ENCODE measurements at regions not wholly inside any gene's neighbourhood (a gene's known extent, or its start where the extent isn't known, plus 50 kb on each side); places are given as distances from the start of the nearest gene placed in this dataset.

- H3K9me3 Mint-ChIP-seq = no peaks in the 10 kb centered on the region
- ATAC-seq (no peak), DNase-seq (ENCODE audit: low spot score in 2 of 2) (no peak)
- no peaks in the 10 kb centered on the region for H3K36me3 Mint-ChIP-seq
- no peak overlapping the region for H3K27ac Mint-ChIP-seq
- H3K4me1 Mint-ChIP-seq = no peaks in the 10 kb centered on the region
- H3K4me3 Mint-ChIP-seq = no peak overlapping the region
These were observed 235.8 kb downstream of the MAP2K4 start for GRCh38 chr17:12256380-12256995.

DNA sequence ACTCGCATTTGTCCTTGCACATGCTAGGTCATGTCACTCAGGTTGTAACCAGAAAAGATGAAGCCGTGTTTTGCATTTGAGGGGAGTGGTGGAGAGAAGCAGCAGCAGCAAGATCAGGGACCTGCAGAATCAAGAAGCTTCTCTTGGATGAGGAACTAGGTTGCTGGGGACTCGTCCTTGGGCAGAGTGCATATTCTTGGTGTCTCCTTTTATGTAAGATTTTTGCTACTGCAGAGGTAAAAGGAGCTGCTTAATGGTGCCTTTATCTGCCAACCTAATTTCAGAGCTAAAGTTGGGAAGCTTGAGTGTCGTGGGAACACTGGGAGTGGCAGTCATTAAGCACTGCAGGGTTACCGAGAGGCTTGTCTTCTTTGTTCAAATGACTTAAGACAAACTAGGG, 236.5 kb downstream of the MAP2K4 start:
- Mint-ChIP-seq H3K36me3 (no peaks in the 10 kb centered on the region), H3K4me1 (no peaks in the 10 kb centered on the region), H3K9me3 (peaks cover 1% of the 10 kb centered on the region), H3K27ac (no peak overlapping the region), H3K4me3 (no peak overlapping the region)
- no peak for DNase-seq (ENCODE audit: low spot score in 2 of 2)
- no peak for ATAC-seq

DNA sequence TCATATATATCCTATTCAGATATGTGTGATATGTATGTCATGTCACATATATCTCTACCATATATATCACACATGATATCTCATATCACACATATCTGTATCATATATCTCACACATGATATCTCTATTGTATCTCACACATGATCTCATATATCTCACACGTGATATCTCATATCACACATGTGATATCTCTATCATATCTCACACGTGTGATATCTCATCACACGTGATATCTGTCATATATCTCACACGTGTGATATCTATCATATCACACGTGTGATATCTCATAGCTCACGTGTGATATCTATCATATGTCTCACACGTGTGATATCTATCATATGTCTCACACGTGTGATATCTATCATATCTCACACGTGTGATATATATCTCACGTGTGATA, 240.7 kb downstream of the MAP2K4 start:
- ATAC-seq (no peak), DNase-seq (ENCODE audit: low spot score in 2 of 2) (no peak)
- H3K4me3 Mint-ChIP-seq = no peak overlapping the region
- H3K4me1 Mint-ChIP-seq = no peaks in the 10 kb centered on the region
- no peaks in the 10 kb centered on the region for H3K36me3 Mint-ChIP-seq
- H3K27ac Mint-ChIP-seq = no peak overlapping the region
- peaks cover 4% of the 10 kb centered on the region for H3K9me3 Mint-ChIP-seq

DNA sequence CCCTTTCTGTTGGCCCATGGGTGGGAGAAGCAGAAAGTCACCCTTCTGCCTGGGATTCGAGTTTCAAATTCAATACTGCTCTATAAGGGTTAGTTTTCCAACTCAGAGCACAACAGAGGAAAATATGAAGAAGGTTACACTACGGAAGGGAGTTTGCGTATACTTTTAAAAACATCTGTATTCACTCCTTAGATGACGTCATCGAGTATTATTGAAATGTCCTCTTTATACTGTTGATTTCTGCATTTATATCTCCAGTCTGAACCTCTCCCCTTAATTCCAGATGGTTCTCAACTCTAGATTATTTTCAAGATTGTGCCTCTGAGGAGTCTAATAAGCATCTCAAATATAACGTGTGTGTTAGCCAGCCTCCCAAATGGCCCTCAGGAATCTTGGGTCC, 249.1 kb downstream of the MAP2K4 start:
- Mint-ChIP-seq H3K36me3 (no peaks in the 10 kb centered on the region), H3K4me1 (no peaks in the 10 kb centered on the region), H3K27ac (no peak overlapping the region), H3K9me3 (peaks cover 9% of the 10 kb centered on the region), H3K4me3 (no peak overlapping the region)
- ATAC-seq (no peak), DNase-seq (ENCODE audit: low spot score in 2 of 2) (no peak)

- Mint-ChIP-seq H3K36me3 (no peaks in the 10 kb centered on the region), H3K9me3 (peaks cover 3% of the 10 kb centered on the region), H3K4me1 (no peaks in the 10 kb centered on the region), H3K27ac (no peak overlapping the region), H3K4me3 (no peak overlapping the region)
- no peak for DNase-seq (ENCODE audit: low spot score in 2 of 2)
- no peak for ATAC-seq
These were observed 257.1 kb downstream of the MAP2K4 start for GRCh38 chr17:12277827-12278226.

GRCh38 chr17:12282056-12282455, 261.4 kb downstream of the MAP2K4 start:
- no peaks in the 10 kb centered on the region for H3K36me3 Mint-ChIP-seq
- ATAC-seq = no peak
- H3K4me3 Mint-ChIP-seq = no peak overlapping the region
- no peak for DNase-seq (ENCODE audit: low spot score in 2 of 2)
- H3K9me3 Mint-ChIP-seq = peaks cover 4% of the 10 kb centered on the region
- no peak overlapping the region for H3K27ac Mint-ChIP-seq
- no peaks in the 10 kb centered on the region for H3K4me1 Mint-ChIP-seq

GRCh38 chr17:12287953-12288352, 267.3 kb downstream of the MAP2K4 start:
- no peak overlapping the region for H3K4me3 Mint-ChIP-seq
- H3K27ac Mint-ChIP-seq = no peak overlapping the region
- ATAC-seq = no peak
- no peak for DNase-seq (ENCODE audit: low spot score in 2 of 2)
- H3K36me3 Mint-ChIP-seq = no peaks in the 10 kb centered on the region
- H3K9me3 Mint-ChIP-seq = peaks cover 3% of the 10 kb centered on the region
- no peaks in the 10 kb centered on the region for H3K4me1 Mint-ChIP-seq

DNA sequence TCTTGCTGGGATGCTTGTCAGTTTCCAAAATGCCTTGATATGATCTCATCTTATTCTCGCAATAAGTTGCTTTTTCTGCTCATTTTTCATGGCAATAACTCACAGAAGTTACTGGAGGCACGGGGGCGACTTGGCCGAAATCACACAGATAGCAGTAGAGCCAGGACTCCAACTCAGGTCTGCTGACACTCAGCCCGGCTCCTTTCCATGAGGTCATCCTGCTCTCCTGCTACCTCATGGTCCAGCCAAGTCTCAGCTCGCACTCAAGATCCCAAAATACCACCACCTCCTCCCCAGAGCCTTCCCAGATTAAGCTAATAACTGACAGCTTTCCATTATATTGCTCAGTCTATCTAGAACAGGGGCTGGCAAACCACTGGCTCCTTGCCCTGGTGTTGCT, 269.5 kb downstream of the MAP2K4 start:
- ATAC-seq (no peak), DNase-seq (ENCODE audit: low spot score in 2 of 2) (no peak)
- H3K9me3 Mint-ChIP-seq = no peaks in the 10 kb centered on the region
- no peaks in the 10 kb centered on the region for H3K36me3 Mint-ChIP-seq
- no peaks in the 10 kb centered on the region for H3K4me1 Mint-ChIP-seq
- no peak overlapping the region for H3K27ac Mint-ChIP-seq
- H3K4me3 Mint-ChIP-seq = no peak overlapping the region

DNA sequence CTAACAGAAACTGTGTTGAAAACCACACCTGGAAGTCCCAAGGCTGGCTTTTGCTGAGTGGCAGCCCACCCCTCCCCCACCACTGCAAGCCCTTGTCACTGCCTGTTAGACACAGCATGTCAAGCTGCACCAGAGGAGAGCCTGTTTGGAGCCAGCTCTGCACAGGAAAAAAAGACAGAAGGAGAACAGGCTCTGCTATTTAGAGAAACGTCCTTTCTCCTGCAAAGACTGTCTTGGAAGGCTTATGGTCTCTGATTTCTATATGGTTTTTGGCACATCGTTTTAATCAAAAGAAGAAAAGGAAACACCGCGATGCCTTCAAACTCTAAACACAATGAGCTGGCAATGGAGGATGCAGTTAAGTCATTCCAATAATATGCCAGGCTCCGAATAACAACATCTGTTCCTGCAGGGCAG, 275.5 kb downstream of the MAP2K4 start:
- H3K4me3 Mint-ChIP-seq = no peak overlapping the region
- no peak overlapping the region for H3K27ac Mint-ChIP-seq
- no peaks in the 10 kb centered on the region for H3K9me3 Mint-ChIP-seq
- no peaks in the 10 kb centered on the region for H3K4me1 Mint-ChIP-seq
- DNase-seq (ENCODE audit: low spot score in 2 of 2) = no peak
- no peak for ATAC-seq
- H3K36me3 Mint-ChIP-seq = no peaks in the 10 kb centered on the region

GRCh38 chr17:12301551-12301950, 280.9 kb downstream of the MAP2K4 start:
- Mint-ChIP-seq H3K4me1 (no peaks in the 10 kb centered on the region), H3K27ac (no peak overlapping the region), H3K9me3 (no peaks in the 10 kb centered on the region), H3K4me3 (no peak overlapping the region), H3K36me3 (no peaks in the 10 kb centered on the region)
- no peak for ATAC-seq
- DNase-seq (ENCODE audit: low spot score in 2 of 2) = no peak

DNA sequence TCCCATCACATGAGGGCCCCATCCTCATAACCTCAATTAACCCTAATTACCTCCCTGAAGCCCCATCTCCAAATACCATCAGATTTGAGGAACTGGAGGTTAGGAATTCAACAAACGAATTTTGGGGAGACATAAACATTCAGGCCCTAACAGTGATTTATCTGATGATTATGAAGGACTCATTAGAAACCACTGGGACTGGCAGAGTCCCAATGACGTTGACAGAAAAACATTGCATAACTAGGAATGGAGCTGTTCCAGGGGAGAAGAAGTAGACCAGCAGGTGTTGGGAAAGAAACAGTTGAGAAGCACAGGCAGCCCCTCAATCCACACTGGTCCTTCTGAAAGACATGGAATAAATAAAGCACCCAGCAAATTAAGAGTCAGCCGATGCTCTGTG, 282.0 kb downstream of the MAP2K4 start:
- no peaks in the 10 kb centered on the region for H3K4me1 Mint-ChIP-seq

GRCh38 chr17:12310811-12311210, 290.1 kb downstream of the MAP2K4 start:
- peaks cover 21% of the 10 kb centered on the region for H3K9me3 Mint-ChIP-seq
- no peaks in the 10 kb centered on the region for H3K4me1 Mint-ChIP-seq
- no peak overlapping the region for H3K27ac Mint-ChIP-seq
- no peak for ATAC-seq
- no peaks in the 10 kb centered on the region for H3K36me3 Mint-ChIP-seq
- H3K4me3 Mint-ChIP-seq = no peak overlapping the region
- DNase-seq (ENCODE audit: low spot score in 2 of 2) = no peak

More for the DNA sequence above, 282.0 kb downstream of the MAP2K4 start:
- Mint-ChIP-seq H3K9me3 (peaks cover 2% of the 10 kb centered on the region), H3K36me3 (no peaks in the 10 kb centered on the region), H3K27ac (no peak overlapping the region), H3K4me3 (no peak overlapping the region)
- no peak for DNase-seq (ENCODE audit: low spot score in 2 of 2)
- no peak for ATAC-seq

DNA sequence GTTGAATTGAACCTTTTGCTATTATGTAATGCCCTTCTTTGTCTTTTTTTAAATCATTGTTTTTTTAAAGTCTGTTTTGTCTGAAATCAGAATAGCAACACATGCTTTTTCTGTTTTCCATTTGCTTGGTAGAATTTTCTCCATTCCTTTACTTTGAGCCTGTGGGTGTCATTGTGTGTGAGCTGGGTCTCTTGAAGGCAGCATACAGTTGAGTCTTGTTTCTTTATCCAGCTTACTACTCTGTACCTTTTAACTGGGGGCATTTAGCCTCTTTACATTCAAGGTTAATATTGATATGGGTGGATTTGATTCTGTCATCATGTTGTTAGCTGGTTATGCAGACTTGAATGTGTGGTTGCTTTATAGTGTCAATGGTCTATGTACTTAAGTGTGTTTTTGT, 292.0 kb downstream of the MAP2K4 start:
- no peak for ATAC-seq
- no peak overlapping the region for H3K4me3 Mint-ChIP-seq
- H3K9me3 Mint-ChIP-seq = peaks cover 19% of the 10 kb centered on the region
- no peak for DNase-seq (ENCODE audit: low spot score in 2 of 2)
- no peaks in the 10 kb centered on the region for H3K36me3 Mint-ChIP-seq
- H3K4me1 Mint-ChIP-seq = no peaks in the 10 kb centered on the region
- H3K27ac Mint-ChIP-seq = no peak overlapping the region

DNA sequence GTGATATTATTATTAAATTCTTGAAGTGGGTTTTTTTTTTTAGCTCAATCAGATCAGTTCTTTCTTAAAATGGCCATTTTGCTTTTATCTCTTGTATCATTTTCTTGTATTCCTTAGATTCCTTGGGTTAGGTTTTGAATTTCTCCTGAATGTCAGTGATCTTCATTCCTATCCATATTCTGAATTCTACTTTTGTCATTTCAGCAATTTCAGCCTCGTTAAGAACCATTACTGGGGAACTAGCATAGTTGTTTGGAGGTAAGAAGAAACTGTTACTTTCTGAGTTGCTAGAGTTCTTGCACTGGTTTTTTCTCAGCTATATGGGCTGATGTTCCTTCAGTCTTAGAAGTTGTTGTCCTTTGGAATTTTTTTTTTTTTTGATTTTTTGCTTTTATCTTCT, 293.1 kb downstream of the MAP2K4 start:
- Mint-ChIP-seq H3K36me3 (no peaks in the 10 kb centered on the region), H3K4me1 (no peaks in the 10 kb centered on the region), H3K4me3 (no peak overlapping the region), H3K9me3 (peaks cover 19% of the 10 kb centered on the region), H3K27ac (no peak overlapping the region)
- no peak for DNase-seq (ENCODE audit: low spot score in 2 of 2)
- no peak for ATAC-seq

GRCh38 chr17:12316021-12316420, 295.3 kb downstream of the MAP2K4 start:
- Mint-ChIP-seq H3K9me3 (peaks cover 19% of the 10 kb centered on the region), H3K27ac (no peak overlapping the region), H3K4me3 (no peak overlapping the region), H3K36me3 (no peaks in the 10 kb centered on the region), H3K4me1 (no peaks in the 10 kb centered on the region)
- ATAC-seq (no peak), DNase-seq (ENCODE audit: low spot score in 2 of 2) (no peak)

DNA sequence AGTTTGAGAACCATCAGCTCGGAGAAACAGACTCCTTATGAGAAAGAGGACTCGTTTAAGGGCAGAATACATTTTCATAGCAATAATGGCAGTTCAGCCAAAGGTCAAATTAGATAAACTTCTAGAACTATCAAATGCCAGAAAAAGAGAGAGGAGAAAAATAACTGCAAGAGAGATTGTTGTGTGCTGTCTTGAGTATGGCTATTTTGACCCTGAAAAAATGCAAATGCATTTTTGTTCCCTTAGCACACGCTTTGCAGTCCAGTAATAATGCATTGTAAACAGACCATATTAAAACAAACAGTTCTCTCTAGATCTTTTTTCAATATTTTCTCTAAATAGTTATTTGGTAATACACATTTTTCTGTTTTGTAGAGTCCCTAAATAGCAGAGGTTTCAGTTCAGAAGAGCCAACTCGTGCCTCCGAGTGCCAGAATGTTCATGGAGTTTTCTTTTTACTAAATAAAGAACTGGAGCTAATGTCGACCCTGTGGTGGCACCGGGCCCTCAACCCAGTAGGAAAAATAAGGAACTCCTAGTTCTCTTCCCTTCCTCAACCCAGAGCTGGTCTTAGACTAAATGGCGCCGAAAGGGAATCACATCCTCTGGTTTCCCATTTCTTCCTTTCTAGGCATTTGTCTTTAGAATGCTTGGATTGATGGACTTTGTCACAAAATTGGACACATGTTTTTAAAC, 298.0 kb downstream of the MAP2K4 start:
- Mint-ChIP-seq H3K9me3 (peaks cover 8% of the 10 kb centered on the region), H3K4me1 (no peaks in the 10 kb centered on the region), H3K36me3 (no peaks in the 10 kb centered on the region), H3K27ac (no peak overlapping the region), H3K4me3 (no peak overlapping the region)
- DNase-seq (ENCODE audit: low spot score in 2 of 2) = no peak
- ATAC-seq = no peak

Measured in stimulated activated effector memory CD8-positive, alpha-beta T cell treated with anti-CD3 and anti-CD28 coated beads, Interleukin-12 subunit alpha, Interleukin-12 subunit beta, amount 100 ng/mL, for 72 hours (primary cell).